ENCODE measurements at regions not wholly inside any gene's neighbourhood (a gene's known extent, or its start where the extent isn't known, plus 50 kb on each side); places are given as distances from the start of the nearest gene placed in this dataset.

- H2AFZ ChIP-seq (ENCODE audit: low read depth, low read length), result no peak overlapping the region
- no peaks in the 10 kb centered on the region for H3K9me1 ChIP-seq (replicated peaks; ENCODE audit: control insufficient read depth, extremely low read depth, insufficient read depth, low read length)
- H3K36me3 ChIP-seq (ENCODE audit: control insufficient read depth in 2 of 2, extremely low read depth in 1 of 2, insufficient read depth in 2 of 2, low read length in 2 of 2), result peaks cover 2 to 7% of the 10 kb centered on the region in 2 experiments
- POLR2A ChIA-PET, result no interaction called here
- no peaks in the 10 kb centered on the region for H4K20me1 ChIP-seq (replicated peaks; ENCODE audit: control insufficient read depth, extremely low read depth, insufficient read depth, low read length)
- H3K4me3 ChIP-seq (replicated peaks in 1 of 3; ENCODE audit: insufficient read depth in 1 of 3, low read depth in 1 of 3, low read length in 3 of 3), result no peak overlapping the region
- no TSS peak for BruUV-seq (replicated peaks)
- H3K27ac ChIP-seq (ENCODE audit: insufficient read depth, low read depth, low read length), result no peak overlapping the region
- no peak overlapping the region for H3K9ac ChIP-seq (replicated peaks; ENCODE audit: extremely low read depth, insufficient read depth, low read length)
- CTCF ChIA-PET, result interaction anchor here (0.6 to 1.1 kb wide), 2 partner anchors 70 to 111 kb away, joined by 3 read pairs; no protein-coding TSS in a partner anchor
- H3K9me3 ChIP-seq (replicated peaks; ENCODE audit: control insufficient read depth, insufficient read depth, low read length), result no peaks in the 10 kb centered on the region
- intact Hi-C loops (cut with micrococcal nuclease), result no loop called here
- no peaks in the 10 kb centered on the region for H3K27me3 ChIP-seq (ENCODE audit: control insufficient read depth in 2 of 2, insufficient read depth in 2 of 2, low read length in 2 of 2)
- no peak for FAIRE-seq
- TF ChIP-seq MAX (IDR thresholded peaks at IDR 0.05; ENCODE audit: insufficient read depth, insufficient read length) (no peak), POLR2AphosphoS5 (IDR thresholded peaks at IDR 0.05; ENCODE audit: insufficient read depth, low read depth, low read length) (no peak), JUN (IDR thresholded peaks at IDR 0.05; ENCODE audit: borderline replicate concordance, insufficient read depth, insufficient read length, low read depth) (no peak), FOS (IDR thresholded peaks at IDR 0.05; ENCODE audit: borderline replicate concordance, insufficient read depth, low read length) (no peak), POLR2A (IDR thresholded peaks at IDR 0.05; ENCODE audit: low read depth, low read length) (no peak), CTCF (IDR thresholded peaks at IDR 0.05; ENCODE audit: extremely low read depth in 1 of 2, insufficient read depth in 1 of 2, low read depth in 1 of 2, low read length in 2 of 2) (no peak), GATA2 (IDR thresholded peaks at IDR 0.05; ENCODE audit: insufficient read depth, insufficient read length, low read depth, low read length) (no peak), MYC (IDR thresholded peaks at IDR 0.05; ENCODE audit: low read depth, low read length) (no peak), EZH2 (IDR thresholded peaks at IDR 0.05; ENCODE audit: borderline replicate concordance, low read depth, low read length, severe bottlenecking) (no peak)
- dilution Hi-C loops (cut with MboI; ENCODE audit: extremely low pct_ligation_motif_present, low sequenced_read_pairs), result no loop called here
- H3K79me2 ChIP-seq (ENCODE audit: control insufficient read depth, insufficient read depth, low read length), result no peaks in the 10 kb centered on the region
- DNase-seq (ENCODE audit: low read depth, low spot score), result no peak
- H3K4me2 ChIP-seq (ENCODE audit: insufficient read depth, low read length), result no peak overlapping the region
- H3K4me1 ChIP-seq (ENCODE audit: control insufficient read depth, extremely low read depth, insufficient read depth, low read length), result no peaks in the 10 kb centered on the region
These were observed 77.3 kb downstream of the DNAAF9 start for GRCh38 chr20:3330046-3330741.
